ENCODE measurements at regions not wholly inside any gene's neighbourhood (a gene's known extent, or its start where the extent isn't known, plus 50 kb on each side); places are given as distances from the start of the nearest gene placed in this dataset.

GRCh38 chr3:22474706-22475445 lies 723.9 kb upstream of the ZNF385D start:
- TF ChIP-seq ATF2 (CRISPR knock-in tag; IDR thresholded peaks at IDR 0.05; ENCODE audit: borderline replicate concordance, low read depth) (no peak), ESRRA (CRISPR knock-in tag; IDR thresholded peaks at IDR 0.05; ENCODE audit: borderline replicate concordance) (no peak), TCF7 (CRISPR knock-in tag; IDR thresholded peaks at IDR 0.05; ENCODE audit: low read depth) (no peak), CTCF (IDR thresholded peaks at IDR 0.05) (no peak)

All from WTC11 (cell line).